Fibroblast of gingiva (primary cell): ENCODE measurements at regions not wholly inside any gene's neighbourhood (a gene's known extent, or its start where the extent isn't known, plus 50 kb on each side); places are given as distances from the start of the nearest gene placed in this dataset.

Experiments
- DNase-seq: peaks from one replicate; pipeline ENCODE4 v3.0.0-alpha.2; 2011; ENCODE audit warnings: low read depth

DNA sequence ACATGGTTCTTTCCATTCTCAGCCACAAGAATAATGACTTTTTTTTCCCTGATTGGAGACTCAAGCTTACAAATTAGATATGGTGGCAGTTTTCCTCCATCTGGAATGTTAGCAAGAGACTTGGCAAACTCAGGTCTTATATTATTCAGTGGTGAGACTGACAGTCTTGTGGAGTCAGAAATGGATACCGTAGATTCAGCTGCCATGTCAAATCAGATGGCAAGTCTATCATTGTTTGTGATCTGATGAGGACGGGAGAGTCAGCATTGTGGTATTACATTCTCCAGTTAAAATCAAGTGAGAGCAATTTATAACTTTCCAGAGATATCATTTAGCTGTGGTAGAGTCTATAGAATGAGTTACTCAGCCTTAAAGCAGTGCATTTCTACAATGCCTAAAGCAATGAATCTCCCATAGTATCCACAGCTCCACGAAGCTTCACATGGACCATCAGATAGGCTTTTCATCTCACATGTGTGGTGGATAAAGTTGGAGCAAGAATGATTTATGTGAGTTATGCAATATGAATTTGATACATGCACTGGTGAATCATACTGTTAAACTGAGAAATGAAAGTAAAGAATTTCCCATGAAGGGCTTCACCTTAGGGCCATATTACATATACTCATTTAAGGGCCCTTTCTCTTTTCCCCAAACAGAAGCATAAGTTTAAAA, 430.6 kb downstream of the ZNF608 start:
- DNase-seq = peak; percentile 49

DNA sequence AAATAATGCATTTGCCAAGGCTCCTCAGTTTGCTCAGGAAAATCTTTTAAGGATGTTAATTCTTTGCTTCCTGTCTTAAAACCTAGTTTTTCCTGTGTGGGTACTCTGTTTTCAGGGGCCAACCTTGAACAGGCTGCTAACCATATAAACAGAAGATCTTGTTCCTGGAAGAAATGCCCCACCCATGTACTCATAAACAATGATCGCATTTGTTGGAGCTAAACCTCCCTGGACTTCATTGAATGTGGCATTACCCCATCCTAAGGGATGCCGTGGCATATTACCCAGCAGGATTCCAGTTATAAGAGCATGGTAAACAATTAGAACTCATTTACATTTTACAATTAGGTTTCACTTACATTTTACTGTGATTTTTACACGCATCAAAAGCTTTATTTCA, 436.0 kb downstream of the ZNF608 start:
- DNase-seq = peak; percentile 44

DNA sequence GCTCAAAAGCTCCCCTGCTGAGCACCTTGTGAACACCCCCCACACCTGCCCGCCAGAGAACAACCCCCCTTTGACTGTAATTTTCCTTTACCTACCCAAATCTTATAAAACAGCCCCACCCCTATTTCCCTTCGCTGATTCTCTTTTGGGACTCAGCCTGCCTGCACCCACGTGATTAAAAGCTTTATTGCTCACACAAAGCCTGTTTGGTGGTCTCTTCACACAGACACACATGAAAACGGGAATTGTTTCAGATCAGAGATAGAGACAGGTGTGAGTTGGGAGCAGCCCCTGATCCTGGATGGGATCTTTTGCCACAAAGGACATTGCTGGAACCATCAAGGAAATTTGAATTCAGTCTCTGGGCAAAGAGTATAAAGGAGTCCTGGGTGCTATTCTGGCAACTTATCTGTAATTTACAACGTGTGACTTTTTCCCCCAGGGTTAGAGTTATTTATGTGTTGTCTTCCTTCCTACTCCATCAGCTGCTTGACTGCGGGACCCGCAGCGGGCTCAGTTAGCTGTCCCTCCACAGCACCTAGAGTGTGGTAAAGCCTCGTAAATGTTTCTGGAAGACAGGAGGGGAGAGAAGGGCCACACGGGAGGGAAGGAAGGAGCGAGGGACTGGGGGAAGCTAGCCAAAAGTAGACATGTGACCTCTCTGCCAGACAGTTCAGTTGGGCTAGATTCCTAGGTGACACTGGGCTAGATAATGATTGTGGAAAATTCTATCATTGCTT, 437.0 kb downstream of the ZNF608 start:
- no peak for DNase-seq

DNA sequence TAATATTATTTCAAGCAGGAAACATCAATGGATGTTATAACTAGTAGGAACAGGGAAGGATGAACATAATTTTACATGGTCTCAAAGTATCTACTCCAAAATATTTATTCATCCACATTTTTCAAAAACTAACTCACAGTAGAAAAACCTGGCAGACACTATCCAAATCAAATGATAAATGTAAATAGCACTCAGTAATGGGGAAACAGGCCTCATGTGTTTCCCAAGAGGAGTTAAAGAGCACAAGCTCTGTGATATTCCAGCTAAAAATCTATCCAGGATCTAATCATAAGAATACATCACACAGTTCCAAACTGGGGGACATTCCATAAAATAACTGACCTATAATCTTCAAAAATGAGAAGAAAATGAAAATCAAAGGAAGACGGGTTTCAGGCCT, 443.1 kb downstream of the ZNF608 start:
- DNase-seq = no peak

DNA sequence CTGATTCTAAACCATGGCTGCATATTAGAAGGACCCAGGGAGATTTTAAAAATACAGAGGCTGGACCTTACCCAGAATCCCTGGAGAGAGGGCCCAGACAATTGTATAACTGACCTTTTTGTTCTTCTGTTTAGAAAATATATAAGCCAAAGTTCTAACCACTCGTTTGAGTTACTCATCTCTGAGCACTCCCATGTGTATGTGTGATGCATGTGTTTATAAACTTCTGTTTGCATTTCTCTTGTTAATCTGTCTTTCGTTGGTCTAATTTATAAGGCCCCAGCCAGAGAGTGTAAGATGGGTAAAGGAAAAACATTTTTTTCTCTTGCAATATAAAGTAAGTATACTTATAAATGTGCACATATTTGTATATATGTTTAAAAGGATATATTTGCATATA, 443.9 kb downstream of the ZNF608 start:
- peak; percentile 46 for DNase-seq

DNA sequence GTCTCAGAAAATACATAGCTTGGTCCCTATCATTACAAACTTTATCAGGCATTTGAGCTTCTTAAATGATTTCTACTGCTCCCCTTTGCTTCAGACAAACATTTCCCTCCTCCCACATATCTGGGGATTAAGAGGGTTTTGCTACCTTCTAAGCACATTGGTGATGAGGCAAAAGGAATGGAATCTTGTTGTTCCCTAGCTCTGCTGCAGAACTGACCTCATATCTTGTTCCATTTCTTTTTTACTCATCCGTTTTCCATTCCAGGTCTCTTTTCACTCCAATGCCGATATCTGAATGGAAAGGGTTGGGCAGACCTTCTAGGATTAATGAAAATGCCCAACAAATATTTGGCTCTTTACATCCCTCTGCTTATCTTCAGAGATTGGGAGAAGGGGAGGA, 444.6 kb downstream of the ZNF608 start:
- no peak for DNase-seq

DNA sequence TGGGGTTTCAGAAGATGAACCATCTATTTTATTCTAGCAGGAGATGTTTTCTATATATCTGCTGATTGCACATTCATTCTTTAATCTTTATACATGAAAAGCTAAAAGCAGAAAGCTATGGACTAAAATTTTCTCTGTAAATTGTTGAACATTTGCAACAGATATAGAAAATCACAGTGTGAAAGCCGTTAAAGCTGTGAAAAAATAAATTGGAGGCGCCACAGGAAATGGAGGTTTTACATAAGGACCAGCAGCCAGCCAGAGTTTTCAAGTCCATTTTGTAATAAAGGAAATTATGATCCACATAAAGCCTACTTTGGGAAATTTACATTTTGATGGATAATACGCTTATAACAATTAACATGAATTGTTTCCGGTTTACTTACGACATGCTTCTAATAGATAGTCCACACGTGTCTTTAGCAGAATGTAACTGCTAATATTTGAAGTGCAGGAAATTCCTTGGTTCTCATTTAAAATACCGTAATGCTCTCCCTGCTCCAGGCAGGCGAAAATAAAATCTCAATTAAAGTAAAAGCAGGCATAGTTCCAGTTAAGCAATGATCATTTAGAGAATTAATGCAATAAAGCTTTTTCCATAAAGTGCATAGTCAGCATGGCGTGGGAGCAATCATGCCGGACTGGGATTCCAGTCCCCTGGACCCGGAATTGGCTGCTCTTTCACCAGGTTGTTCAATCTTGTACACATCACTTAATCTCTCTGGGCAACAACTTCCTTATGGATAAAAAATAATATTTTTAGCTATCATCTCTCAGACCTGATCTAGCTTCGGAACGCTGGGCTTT, 445.4 kb downstream of the ZNF608 start:
- no peak for DNase-seq

DNA sequence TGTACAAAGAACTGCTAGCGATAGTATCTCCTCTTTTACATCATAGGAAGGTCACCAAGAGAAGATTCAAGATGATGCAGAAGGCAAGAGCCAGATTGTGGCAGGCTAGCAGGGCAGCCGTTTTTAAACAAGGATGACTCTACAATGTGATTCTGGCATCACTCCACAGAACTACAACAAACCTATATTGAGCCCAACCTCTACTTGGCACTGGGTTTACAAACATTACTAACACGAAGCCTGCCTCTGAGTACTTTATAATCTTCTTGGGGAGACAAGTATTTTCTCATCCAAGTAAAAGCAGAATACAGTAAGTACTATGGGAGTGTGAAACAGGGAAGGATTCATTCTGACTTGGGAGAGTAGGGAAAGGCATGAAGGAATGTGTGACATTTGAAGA, 448.6 kb downstream of the ZNF608 start:
- no peak for DNase-seq

DNA sequence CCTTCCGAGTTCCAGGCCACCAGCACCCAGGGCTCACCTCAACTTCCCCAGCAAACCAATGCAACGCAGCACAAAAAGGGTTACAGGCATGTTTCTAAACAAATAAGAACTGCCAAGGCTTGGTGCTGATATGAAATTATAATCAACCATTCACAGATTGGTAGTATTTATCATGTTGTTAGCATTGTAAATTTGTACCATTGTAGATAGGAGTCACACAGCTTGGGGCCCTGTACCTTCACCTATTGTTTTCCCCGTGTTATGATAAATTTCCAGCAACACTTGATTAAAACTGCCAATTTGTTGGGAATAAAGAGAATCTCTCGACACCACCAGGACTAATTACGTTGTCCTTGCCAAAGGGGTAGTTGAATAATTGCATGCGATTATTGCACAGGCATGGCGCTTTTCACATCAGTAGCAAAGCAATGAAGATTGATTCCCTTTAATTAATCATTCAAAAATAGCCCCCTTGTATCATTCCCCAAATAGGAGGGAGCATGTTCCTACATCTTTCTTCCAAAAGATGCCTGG, 454.1 kb downstream of the ZNF608 start:
- no peak for DNase-seq

DNA sequence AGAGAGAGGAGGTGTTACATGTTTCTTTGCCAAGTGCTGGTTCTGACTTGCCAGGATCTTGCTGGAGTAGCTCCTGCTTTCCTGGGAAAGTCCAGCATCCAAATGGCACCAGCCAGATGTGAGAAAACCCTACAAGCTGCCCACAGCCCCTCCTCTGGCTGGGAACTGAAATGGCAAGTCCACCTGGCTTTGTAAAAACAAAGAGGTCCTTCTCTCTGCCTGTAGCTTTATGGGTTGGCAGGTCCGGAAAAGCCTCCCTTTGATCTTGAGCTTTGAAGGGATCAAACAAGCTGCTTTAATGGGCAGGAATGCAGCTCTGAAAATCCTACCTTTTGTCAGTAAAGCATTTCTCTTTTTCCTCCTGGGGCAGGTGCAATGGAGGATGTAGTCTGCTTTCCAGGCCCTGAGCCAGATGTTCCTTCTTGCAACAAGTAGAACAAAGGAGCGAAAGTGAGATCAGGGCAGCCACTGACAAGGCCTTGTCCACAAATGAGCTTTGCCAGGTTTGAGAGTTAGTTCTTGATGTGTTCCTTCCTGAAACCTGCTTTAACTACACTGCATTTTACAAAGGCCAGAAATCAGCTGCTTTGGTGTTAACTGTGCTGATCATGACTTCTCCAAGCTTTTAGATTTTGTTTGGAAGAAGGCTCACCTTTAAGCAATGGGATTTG, 456.7 kb downstream of the ZNF608 start:
- no peak for DNase-seq

DNA sequence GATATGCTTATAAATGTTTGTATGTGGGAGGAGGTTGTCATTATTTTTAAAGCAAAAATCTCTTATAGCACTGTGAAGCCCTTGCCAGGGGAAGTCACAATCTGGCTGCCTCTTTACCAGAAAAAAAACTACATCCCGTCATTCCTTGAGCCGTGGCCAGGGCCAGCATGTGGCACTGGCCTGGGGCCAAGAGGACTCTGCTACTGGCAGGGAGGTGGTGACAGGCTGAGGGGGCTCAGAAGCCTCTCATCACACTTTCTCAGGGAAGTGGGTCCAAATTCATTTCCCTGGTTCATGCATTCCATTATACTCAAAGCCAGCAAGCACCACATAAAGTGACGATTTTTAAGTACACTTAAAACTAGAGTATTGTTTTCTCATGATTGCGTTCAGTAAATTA, 457.3 kb downstream of the ZNF608 start:
- no peak for DNase-seq

DNA sequence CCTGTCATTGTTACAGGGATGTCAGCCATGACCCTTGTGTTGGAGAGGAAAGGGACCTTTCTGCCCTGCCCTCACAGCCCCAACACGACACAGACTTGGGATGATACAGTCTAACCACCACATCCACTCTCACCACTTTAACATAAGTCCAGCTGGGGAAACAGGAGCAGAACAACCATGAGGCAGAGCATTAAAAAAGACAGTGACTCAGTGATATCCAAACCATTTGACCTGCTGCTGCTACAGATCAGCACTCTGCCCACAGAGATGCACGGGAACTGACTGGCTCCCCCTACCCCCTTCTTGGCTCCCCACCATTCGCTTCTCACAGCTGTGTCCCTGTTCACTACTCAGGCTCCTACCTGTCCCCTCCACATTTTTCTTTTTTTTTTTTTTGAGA, 458.6 kb downstream of the ZNF608 start:
- DNase-seq = no peak

DNA sequence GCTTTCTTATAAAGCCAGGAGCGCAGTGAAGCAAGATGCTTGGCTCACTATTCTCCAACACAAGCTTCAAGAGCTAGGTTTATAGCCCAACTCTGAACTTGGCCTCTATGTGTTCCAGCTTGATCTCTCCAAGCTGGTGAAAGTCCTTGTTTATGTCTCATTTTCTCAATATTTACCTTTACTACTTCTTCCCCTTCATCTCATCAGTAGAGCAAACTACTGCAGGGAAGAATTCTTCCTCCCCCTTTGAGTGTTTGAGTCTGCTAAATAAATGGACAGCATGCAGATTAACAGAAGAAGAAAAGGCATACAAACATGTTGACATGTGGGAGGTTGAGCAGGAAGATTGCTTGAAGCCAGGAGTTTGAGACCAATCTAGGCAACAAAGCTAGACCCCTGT, 460.7 kb downstream of the ZNF608 start:
- DNase-seq = no peak

DNA sequence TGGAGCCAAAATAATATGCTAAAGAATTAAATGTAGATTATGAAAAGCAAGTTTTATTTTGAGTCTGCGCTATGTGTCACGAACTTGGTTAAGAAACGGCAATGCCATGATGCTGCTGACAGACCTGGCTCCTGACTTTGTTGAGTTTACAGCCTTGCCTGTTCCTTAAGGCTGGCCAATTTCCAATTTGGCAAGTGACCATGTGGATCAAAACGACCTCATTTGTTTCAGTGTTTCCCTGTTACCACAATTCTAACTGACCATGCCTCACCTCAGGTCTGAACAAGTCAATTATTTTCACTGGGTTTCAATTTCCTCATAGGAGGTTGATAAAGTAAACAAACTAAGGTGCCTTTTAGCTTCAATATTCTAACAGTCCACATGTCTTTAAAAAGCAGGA, 461.4 kb downstream of the ZNF608 start:
- DNase-seq = no peak

DNA sequence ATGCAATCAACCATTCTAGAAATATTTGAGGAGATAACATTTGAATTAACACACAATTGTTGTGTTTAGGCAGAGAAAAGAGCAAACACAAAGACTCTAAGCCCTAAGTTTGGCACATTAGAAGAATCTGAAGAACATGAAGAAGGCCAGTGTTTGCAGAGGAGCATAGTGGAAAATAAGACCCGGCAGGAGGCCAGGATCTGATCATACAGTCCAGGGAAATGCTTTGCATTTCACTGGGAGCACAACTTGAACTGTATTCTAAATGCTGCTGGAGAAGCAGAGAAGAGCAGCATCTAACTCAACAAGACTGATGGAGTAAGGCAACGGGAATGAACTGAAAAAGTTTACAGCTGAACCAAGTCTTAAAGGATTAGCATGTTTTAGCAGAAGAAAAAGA, 463.4 kb downstream of the ZNF608 start:
- DNase-seq = no peak

DNA sequence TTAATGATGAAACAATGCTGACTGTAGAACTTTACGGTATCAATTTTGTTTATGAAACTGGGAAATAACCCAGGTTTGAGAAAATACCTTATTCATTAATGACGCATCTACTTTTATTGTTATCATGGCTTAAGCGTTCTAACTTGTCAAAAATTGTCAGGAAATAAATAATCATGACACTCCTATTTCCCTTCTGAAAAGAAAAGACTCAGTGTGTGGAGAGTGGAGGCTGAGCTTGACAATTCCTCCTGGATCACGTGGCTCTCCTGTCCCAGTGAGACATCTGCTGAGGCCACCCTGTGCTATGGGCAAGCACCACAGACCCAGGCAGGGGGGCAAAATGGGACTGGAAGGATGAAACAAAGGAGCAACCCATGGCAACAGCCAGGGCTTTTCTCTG, 466.4 kb downstream of the ZNF608 start:
- no peak for DNase-seq

DNA sequence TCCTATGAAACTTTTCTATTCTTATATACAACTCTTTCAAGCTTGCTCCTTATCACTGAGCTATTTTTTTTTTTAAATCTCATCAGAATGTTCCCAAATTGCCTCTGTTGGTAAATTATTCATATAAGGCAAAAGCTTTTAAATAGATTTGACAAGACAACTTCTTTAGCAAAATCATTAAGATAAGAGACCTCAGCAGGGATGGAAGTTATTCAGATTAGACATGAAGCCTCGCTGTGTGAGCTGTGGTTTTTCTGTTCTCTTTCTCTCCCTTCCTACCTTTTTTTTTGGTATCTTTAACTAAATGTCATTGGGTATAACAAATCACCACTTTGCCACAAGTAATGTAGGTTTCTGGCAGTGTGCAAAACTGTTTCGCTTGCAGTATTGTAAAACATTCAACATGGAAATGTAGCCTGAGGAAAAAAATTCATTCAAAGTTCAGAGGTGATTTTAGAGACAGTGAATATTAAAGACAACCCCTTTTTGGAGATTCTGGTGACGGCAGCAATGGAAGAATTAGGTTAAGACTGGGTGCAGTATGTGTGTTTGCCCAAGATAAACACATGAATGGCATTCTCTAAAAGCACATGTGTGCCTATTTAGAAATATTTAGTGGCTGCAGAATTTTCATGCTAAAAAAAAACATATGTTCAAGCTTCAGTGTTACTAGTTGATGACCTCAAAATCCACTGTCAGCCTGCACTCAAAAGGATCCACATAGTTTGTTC, 467.1 kb downstream of the ZNF608 start:
- DNase-seq = peak; percentile 21

DNA sequence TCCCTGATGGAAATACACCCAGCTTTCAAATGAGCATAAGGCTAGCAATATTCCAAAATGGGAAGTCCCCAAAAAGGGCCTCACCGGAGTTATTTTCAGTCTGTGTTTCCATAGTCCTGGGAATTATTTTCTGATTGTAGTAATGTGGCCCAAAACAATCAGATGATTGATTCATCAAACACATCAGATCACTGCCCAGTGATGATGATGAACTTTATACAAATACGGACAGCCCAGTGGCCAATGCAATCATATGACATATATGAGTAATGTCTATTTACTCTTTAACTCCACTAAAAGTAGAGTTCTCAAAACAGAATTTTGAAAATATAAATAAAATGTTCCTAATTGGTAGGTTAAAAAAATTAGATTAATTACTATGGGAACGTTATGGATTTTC, 467.8 kb downstream of the ZNF608 start:
- DNase-seq = no peak

DNA sequence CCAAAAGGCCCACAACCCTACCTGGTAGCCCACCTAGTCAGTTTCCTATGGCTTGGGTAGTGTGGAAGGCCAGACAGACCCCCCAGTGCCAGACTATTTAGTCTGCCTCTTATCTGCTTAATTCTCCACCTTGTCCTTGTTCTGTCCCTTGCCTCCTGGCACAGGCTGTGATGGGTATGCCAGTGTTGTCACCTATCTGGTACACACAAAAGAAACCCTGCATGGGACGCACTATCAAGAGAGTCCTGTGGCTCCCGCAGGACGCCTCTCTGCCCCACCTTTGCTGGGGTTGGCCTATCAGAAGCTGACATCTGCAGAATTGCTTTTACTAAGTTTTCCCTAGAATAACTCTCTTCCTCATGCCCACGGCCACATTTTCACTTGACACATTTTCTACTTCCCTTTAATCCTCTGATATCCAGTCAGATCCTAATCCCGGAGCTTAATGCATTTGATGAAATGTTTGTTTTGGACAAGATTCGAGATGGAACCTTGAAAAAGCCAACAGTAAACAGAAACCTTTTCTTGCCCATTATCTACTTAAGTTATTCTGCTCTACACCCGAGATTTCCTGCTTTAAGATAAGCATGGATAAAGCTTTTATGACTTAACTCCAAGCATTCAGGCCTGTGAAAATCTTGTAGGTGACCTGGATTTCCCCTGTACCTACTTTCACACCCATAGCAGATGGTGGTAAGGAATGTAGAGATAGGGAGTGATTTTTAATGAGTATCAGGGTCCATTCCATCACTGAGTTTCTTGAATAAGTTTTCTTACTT, 468.5 kb downstream of the ZNF608 start:
- no peak for DNase-seq

DNA sequence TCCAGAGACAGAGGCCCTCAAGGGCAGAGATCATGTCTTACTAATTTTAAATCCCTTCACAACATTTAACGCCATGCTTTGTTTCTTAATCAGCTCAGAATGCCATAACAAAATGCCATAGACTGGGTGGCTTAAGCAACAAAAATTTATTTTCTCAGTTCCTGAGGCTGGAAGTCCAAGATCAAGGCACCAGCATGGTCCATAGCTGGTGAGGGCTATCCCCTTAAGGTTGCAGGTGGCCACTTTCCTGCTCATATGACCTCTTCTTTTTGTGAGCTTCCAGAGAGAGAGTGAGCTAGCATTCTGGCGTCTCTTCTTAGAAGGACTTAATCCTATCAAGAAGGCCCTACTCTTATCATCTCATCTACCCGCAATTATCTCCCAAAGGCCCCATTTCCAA, 470.3 kb downstream of the ZNF608 start:
- no peak for DNase-seq

DNA sequence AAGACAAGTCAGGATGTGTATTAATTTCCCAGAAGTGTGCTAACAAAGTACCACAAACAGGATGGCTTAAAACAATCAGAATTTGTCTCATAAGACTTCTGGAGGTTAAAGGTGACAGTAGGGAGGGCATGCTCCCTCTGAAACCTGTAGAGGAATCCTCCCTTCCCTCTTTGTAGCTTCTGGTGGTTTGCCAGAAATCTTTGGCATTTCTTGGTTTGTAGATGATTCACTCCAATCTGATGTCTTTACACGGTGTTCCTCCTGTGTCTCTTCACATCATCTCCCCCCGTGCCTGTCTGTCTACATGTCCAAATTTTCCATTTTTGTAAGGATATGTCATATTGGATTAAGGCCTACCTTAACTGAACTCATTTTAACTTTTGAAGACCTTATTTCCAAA, 471.5 kb downstream of the ZNF608 start:
- DNase-seq = no peak
